DMS 273 treated with DMSO at 0.1 percent for 48 hours (cell line): ENCODE measurements at regions not wholly inside any gene's neighbourhood (a gene's known extent, or its start where the extent isn't known, plus 50 kb on each side); places are given as distances from the start of the nearest gene placed in this dataset.
A peak's percentile ranks its signal among the peaks of the same experiment; 100 is the strongest.
"Not testable (repeated sequence)": the region's sequence is repeated elsewhere in the genome, so short reads cannot be mapped to it uniquely, and the experiment has no call there.

Experiments used
- DNase-seq: peaks from one replicate; lab custom pipeline; 2025; lab: John Stamatoyannopoulos, UW

GRCh38 chr1:112855152-112855828 is 100.7 kb downstream of the SLC16A1 start:
- no peak for DNase-seq

- not testable (repeated sequence) for DNase-seq
Measured at GRCh38 chr1:112854368-112854984, 101.5 kb downstream of the SLC16A1 start.

GRCh38 chr1:112853915-112854314 is 102.1 kb downstream of the SLC16A1 start:
- DNase-seq, result not testable (repeated sequence)

GRCh38 chr1:112852934-112853333 is 103.1 kb downstream of the SLC16A1 start:
- no peak for DNase-seq

- no peak for DNase-seq
Measured at GRCh38 chr1:112852276-112852675, 103.7 kb downstream of the SLC16A1 start.

- DNase-seq, result no peak
Measured at GRCh38 chr1:112850034-112850757, 105.8 kb downstream of the SLC16A1 start.

- peak; percentile 18 for DNase-seq
Measured at GRCh38 chr1:112849425-112850033, 106.5 kb downstream of the SLC16A1 start.

- no peak for DNase-seq
Measured at GRCh38 chr1:112841825-112842224, 114.2 kb downstream of the SLC16A1 start.

GRCh38 chr1:112840631-112841624 is 115.1 kb downstream of the SLC16A1 start:
- DNase-seq, result no peak

- no peak for DNase-seq
Measured at GRCh38 chr1:112836642-112837041, 119.4 kb downstream of the SLC16A1 start.

GRCh38 chr1:112833806-112834205 is 118.7 kb upstream of the PPM1J start:
- DNase-seq, result no peak

GRCh38 chr1:112832259-112832658 is 117.1 kb upstream of the PPM1J start:
- DNase-seq, result not testable (repeated sequence)

GRCh38 chr1:112829691-112830090 is 114.6 kb upstream of the PPM1J start:
- not testable (repeated sequence) for DNase-seq

GRCh38 chr1:112828716-112829115 is 113.6 kb upstream of the PPM1J start:
- DNase-seq, result no peak

- DNase-seq, result not testable (repeated sequence)
Measured at GRCh38 chr1:112827391-112827790, 112.3 kb upstream of the PPM1J start.

GRCh38 chr1:112826217-112826944 is 111.2 kb upstream of the PPM1J start:
- DNase-seq, result no peak

GRCh38 chr1:112825563-112826216 is 110.6 kb upstream of the PPM1J start:
- DNase-seq, result not testable (repeated sequence)

GRCh38 chr1:112825075-112825474 is 109.9 kb upstream of the PPM1J start:
- not testable (repeated sequence) for DNase-seq

GRCh38 chr1:112821307-112822063 is 106.4 kb upstream of the PPM1J start:
- not testable (repeated sequence) for DNase-seq
